Activated CD4-positive, alpha-beta memory T cell treated with anti-CD3 and anti-CD28 coated beads for 36 hours (primary cell): ENCODE measurements at regions not wholly inside any gene's neighbourhood (a gene's known extent, or its start where the extent isn't known, plus 50 kb on each side); places are given as distances from the start of the nearest gene placed in this dataset.

Experiments used
- CTCF ChIA-PET: fragments of 350-600 bp; sonication (Branson Sonifier 250); formaldehyde crosslinking; loops from one replicate; lab custom pipeline; 2021; ENCODE audit warnings: antibody characterized with exemption, inconsistent platforms; lab: Charles Lee
- POLR2A ChIA-PET: fragments of 350-600 bp; sonication (Branson Sonifier 250); formaldehyde crosslinking; loops from one replicate; lab custom pipeline; 2021; ENCODE audit warnings: antibody characterized with exemption; lab: Charles Lee
- DNase-seq: peaks from one replicate; pipeline ENCODE4 v3.0.0-alpha.2; 2020
- H3K27ac Mint-ChIP-seq: one replicate; pipeline ENCODE4 v1.8.0; 2021; ENCODE audit warnings: mixed read lengths
- H3K27me3 Mint-ChIP-seq: one replicate; pipeline ENCODE4 v1.8.0; 2021; ENCODE audit warnings: mixed read lengths
- H3K36me3 Mint-ChIP-seq: one replicate; pipeline ENCODE4 v1.8.0; 2021; ENCODE audit warnings: mixed read lengths
- H3K4me1 Mint-ChIP-seq: one replicate; pipeline ENCODE4 v1.8.0; 2021; ENCODE audit warnings: low read depth, mixed read lengths
- H3K4me3 Mint-ChIP-seq: one replicate; pipeline ENCODE4 v1.8.0; 2021; ENCODE audit warnings: mild to moderate bottlenecking, mixed read lengths
- H3K9me3 Mint-ChIP-seq: one replicate; pipeline ENCODE4 v1.8.0; 2021; ENCODE audit warnings: mixed read lengths
- intact Hi-C: fragments of 100-400 bp; cut with micrococcal nuclease; formaldehyde crosslinking; loops from one replicate; pipeline ENCODE4 v1.15.1; 2023

DNA sequence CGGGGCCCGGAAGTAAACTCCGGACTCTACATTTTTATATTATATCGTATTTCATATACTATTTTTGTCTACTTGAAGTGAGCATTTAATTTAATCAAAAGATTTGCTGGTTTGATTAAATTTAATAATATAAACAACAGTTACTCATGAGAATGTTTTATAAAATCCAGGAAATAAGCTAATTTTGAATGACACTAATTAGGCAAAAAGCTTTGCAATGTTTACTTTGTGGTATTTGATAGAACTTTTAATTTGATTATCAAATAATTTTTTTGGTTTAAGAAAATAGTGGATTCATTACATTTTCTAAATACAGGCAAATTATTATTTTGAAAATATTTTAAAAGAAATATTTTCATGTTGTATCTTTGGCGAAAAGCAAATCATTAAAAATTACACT is 900.4 kb upstream of the CDH2 start:
- Mint-ChIP-seq H3K27me3 (no peaks in the 10 kb centered on the region), H3K9me3 (peaks cover 16% of the 10 kb centered on the region), H3K36me3 (no peaks in the 10 kb centered on the region), H3K4me3 (no peak overlapping the region), H3K27ac (no peak overlapping the region), H3K4me1 (no peaks in the 10 kb centered on the region)
- intact Hi-C loops: no loop called here
- no peak for DNase-seq
- CTCF ChIA-PET: no interaction called here
- POLR2A ChIA-PET: no interaction called here

DNA sequence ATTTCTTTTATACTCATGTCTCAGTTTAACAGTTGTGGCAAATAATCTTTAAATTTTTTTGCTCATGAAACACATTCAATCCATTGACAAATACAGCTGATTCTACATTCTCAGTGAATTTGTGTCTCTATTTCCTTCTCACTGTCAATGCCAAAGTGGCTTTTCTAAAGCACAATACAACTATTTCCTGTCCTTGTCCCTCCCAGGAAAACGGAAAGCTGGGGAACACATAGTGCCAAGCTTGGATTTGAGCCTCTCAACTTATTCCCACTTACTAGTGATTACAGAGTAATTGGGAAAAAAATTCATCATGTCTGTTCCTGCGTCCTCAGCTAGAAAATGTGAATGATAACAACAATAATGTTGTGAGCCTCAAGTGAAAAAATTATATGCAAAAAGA is 899.7 kb upstream of the CDH2 start:
- intact Hi-C loops: no loop called here
- no peaks in the 10 kb centered on the region for H3K36me3 Mint-ChIP-seq
- POLR2A ChIA-PET: no interaction called here
- peaks cover 15% of the 10 kb centered on the region for H3K9me3 Mint-ChIP-seq
- no peaks in the 10 kb centered on the region for H3K27me3 Mint-ChIP-seq
- no peaks in the 10 kb centered on the region for H3K4me1 Mint-ChIP-seq
- DNase-seq: no peak
- no peak overlapping the region for H3K27ac Mint-ChIP-seq
- H3K4me3 Mint-ChIP-seq: no peak overlapping the region
- CTCF ChIA-PET: no interaction called here

DNA sequence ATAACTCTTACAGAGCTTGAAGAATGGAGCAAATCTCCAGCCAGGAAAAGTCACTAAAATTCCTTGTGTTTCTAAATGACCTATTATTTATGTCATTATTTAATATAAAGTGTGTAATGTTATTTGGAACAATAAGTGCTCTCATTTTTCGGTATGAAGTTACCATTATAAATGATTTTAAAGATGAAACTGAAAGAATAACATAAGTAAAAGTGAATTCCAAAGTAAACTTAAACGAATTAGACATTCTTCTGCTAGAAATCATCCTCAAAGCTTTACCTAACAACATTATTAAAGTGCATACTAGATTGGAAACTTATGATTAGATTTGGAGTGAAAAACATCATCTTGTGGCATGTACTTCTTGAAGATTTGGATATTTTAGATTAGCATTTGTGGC is 897.2 kb upstream of the CDH2 start:
- CTCF ChIA-PET: no interaction called here
- no peak overlapping the region for H3K27ac Mint-ChIP-seq
- H3K9me3 Mint-ChIP-seq: peaks cover 9% of the 10 kb centered on the region
- no peaks in the 10 kb centered on the region for H3K4me1 Mint-ChIP-seq
- intact Hi-C loops: no loop called here
- H3K27me3 Mint-ChIP-seq: no peaks in the 10 kb centered on the region
- no peak for DNase-seq
- H3K4me3 Mint-ChIP-seq: no peak overlapping the region
- H3K36me3 Mint-ChIP-seq: no peaks in the 10 kb centered on the region
- POLR2A ChIA-PET: no interaction called here

DNA sequence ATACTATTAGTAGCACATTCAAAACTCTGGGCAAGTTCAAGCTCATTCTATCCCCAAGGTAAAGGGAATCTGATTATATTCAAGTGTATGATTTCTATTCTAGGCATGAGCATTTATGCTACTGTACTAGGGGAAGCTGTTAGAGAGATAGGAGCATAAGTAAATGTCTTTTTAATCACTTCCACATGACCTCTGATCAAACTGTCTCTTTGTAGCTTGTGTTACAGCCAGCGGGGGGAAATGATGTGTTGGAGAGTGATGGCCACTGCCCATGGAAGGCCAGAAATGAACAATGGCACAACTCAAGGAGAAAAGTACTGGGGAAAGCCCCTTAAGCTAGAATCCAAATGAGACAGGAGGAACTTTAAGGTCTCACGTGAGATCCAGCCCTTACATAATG is 894.9 kb upstream of the CDH2 start:
- intact Hi-C loops: no loop called here
- no peak overlapping the region for H3K27ac Mint-ChIP-seq
- H3K4me1 Mint-ChIP-seq: no peaks in the 10 kb centered on the region
- H3K4me3 Mint-ChIP-seq: no peak overlapping the region
- no peaks in the 10 kb centered on the region for H3K36me3 Mint-ChIP-seq
- ChIA-PET CTCF (no interaction called here), POLR2A (no interaction called here)
- DNase-seq: no peak
- no peaks in the 10 kb centered on the region for H3K27me3 Mint-ChIP-seq
- H3K9me3 Mint-ChIP-seq: peaks cover 8% of the 10 kb centered on the region

DNA sequence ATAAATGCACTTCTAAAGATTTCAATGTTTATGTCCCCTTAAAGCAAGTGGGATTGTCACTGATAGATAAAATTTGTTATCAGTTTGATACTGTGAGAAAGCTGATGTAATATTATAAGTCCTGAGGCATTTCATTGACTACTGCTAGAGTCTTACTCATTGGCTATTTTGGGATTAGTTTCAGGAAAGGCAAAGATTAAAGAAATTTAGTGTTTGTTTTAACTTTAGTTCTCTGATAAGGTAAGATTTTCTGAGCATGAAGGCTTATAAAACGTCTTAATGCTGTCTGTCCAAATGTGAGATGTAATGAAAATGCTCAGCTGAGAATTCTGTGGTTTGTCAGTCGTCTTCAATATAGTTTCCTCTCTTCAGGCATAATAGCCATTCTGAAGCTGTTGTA is 886.4 kb upstream of the CDH2 start:
- intact Hi-C loops: no loop called here

DNA sequence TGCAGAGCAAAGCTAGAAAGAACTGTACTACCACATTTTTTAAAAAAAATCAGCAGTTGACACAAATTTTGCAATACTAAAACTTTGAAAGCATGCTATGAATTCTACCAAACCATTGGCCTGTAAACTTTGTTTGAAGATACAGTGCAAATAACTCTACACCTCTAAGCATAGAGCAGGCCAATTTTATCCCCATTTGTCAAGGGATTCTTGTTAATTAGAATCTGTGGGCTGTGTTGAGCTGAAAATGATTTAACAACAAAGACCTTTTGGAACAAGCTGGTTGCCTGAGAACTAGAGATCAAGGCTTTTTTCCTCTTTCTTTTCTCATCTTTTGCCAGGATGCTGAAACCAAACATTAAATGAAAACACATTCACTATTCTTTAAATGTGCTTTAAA is 886.0 kb upstream of the CDH2 start:
- CTCF ChIA-PET: no interaction called here
- H3K27ac Mint-ChIP-seq: no peak overlapping the region
- intact Hi-C loops: no loop called here
- DNase-seq: no peak
- no peaks in the 10 kb centered on the region for H3K36me3 Mint-ChIP-seq
- peaks cover 27% of the 10 kb centered on the region for H3K9me3 Mint-ChIP-seq
- no peaks in the 10 kb centered on the region for H3K27me3 Mint-ChIP-seq
- no peak overlapping the region for H3K4me3 Mint-ChIP-seq
- POLR2A ChIA-PET: no interaction called here
- no peaks in the 10 kb centered on the region for H3K4me1 Mint-ChIP-seq

More for the DNA sequence above, 886.4 kb upstream of the CDH2 start:
- Mint-ChIP-seq H3K4me1 (no peaks in the 10 kb centered on the region), H3K27ac (no peak overlapping the region), H3K27me3 (no peaks in the 10 kb centered on the region), H3K36me3 (no peaks in the 10 kb centered on the region), H3K4me3 (no peak overlapping the region), H3K9me3 (peaks cover 27% of the 10 kb centered on the region)
- CTCF ChIA-PET: no interaction called here
- no peak for DNase-seq
- POLR2A ChIA-PET: no interaction called here

DNA sequence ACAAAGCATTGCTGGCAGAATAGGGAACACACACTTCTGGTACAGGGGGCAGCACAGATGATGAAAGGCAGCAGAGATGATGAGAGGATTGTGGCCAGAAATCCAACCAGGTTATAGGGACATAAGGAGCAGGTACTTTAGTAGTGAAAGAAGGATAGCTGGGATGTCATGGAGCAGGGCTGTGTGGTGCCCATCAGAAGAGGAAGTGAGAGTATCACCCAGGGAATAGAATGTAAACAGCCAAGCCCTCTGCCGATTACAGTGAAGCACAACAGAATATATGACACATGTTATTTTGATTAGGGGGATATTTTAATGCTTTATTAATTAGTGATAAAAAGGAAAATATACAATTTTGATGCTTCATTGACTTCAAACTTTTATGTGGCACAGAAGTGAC is 883.4 kb upstream of the CDH2 start:
- no peak for DNase-seq
- Mint-ChIP-seq H3K4me3 (no peak overlapping the region), H3K4me1 (no peaks in the 10 kb centered on the region), H3K27me3 (no peaks in the 10 kb centered on the region), H3K36me3 (no peaks in the 10 kb centered on the region), H3K27ac (no peak overlapping the region), H3K9me3 (peaks cover 23% of the 10 kb centered on the region)
- intact Hi-C loops: no loop called here
- POLR2A ChIA-PET: no interaction called here
- CTCF ChIA-PET: no interaction called here

DNA sequence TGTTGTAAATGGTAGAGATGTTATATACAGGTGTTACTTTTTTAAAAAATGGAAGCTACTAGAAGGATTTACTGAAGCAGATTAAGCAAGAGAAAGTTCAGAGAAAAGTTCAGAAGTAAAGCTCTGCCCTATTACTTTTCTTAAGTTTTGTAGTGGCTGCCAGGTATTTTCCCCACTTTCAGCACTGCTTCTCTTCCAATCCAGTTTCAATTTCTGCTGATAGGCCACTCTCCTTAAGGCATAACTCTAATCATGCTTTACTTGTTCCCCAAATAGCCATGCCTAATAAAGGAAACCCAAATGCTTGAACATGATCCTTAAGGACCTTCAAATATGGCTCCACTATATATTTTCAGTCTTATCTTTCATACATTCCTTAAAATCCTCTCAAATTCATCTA is 880.8 kb upstream of the CDH2 start:
- DNase-seq: no peak
- CTCF ChIA-PET: no interaction called here
- Mint-ChIP-seq H3K4me3 (no peak overlapping the region), H3K27me3 (no peaks in the 10 kb centered on the region), H3K27ac (no peak overlapping the region), H3K4me1 (no peaks in the 10 kb centered on the region), H3K9me3 (peaks cover 29% of the 10 kb centered on the region), H3K36me3 (no peaks in the 10 kb centered on the region)
- intact Hi-C loops: no loop called here
- POLR2A ChIA-PET: no interaction called here

DNA sequence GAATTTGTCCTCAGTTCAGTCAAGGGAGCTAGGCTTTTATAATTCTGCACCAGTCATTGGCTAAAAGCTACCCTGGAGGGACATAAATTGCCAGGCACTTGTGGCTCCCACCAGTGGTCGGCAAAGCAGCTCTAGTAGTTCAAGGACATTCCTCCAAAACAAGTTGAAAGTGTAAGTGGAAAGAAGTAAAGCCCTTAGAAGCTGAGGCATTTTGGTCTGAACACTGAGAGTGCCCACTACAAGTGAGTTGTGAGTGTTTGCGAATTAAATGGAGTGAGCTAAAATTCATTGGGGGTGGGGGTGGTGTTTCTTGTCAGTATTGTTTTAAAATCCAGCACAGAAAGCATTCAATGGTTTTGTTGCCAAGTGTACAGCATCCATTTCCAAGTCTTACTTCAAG is 879.9 kb upstream of the CDH2 start:
- no peaks in the 10 kb centered on the region for H3K4me1 Mint-ChIP-seq
- no peaks in the 10 kb centered on the region for H3K36me3 Mint-ChIP-seq
- CTCF ChIA-PET: no interaction called here
- peaks cover 27% of the 10 kb centered on the region for H3K9me3 Mint-ChIP-seq
- POLR2A ChIA-PET: no interaction called here
- DNase-seq: no peak
- H3K27me3 Mint-ChIP-seq: no peaks in the 10 kb centered on the region
- no peak overlapping the region for H3K4me3 Mint-ChIP-seq
- H3K27ac Mint-ChIP-seq: no peak overlapping the region
- intact Hi-C loops: no loop called here

DNA sequence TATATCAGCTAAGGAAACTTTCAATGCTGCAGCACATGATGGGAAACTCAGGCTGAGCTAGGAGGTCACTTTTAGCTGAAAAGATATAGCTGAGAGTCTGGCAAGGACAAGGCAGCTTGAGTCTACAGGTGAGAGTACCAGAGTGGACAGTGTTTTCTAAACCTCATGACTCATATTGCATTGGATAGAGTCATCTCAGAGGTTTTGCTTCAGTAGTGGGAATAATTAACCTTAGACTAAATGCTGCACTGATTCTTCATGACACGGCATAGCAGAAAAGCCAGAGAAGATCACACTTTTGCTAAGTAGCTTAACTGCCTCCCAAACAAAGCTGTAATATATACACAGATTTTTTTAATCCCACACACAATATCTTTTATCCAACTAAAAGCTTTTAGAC is 865.0 kb upstream of the CDH2 start:
- POLR2A ChIA-PET: no interaction called here
- no peak overlapping the region for H3K27ac Mint-ChIP-seq
- no peaks in the 10 kb centered on the region for H3K36me3 Mint-ChIP-seq
- H3K27me3 Mint-ChIP-seq: no peaks in the 10 kb centered on the region
- intact Hi-C loops: no loop called here
- DNase-seq: no peak
- CTCF ChIA-PET: no interaction called here
- no peak overlapping the region for H3K4me3 Mint-ChIP-seq
- H3K4me1 Mint-ChIP-seq: no peaks in the 10 kb centered on the region
- H3K9me3 Mint-ChIP-seq: peaks cover 22% of the 10 kb centered on the region

DNA sequence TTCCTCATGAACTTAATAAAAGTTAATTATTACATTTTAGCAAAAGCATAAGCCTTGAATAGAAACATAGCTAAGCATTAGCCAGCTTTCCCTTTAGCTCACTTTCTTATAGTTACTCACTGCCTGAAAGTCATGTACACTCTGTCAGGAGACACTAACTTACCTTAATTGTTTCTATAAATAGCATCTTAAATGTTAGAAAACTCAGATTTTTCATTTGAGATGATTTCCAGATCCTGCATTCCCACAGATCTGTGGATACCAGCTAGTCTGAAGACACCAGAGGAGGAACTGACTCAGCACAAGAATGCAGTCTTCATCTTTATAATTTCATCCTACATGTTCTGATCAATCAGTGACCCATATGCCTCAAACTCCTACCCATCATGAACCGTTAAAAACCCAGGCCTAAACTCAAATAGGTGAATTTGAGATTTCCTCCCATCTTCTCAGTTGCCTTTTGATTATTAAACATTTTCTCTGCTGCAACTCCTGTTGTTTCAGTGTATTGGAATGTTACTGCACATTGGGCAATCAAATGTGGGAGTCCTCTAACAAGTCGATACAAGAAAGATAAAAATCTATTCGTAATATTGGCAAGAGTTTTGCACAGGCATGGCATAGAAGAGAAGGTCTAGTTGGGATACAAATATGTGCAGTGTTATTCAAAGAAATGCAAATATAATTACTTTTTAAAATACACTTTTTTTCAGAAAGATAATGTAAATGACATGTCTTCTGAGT is 857.4 kb upstream of the CDH2 start:
- no peak for DNase-seq
- H3K4me1 Mint-ChIP-seq: no peaks in the 10 kb centered on the region
- H3K9me3 Mint-ChIP-seq: peaks cover 7% of the 10 kb centered on the region
- POLR2A ChIA-PET: no interaction called here
- CTCF ChIA-PET: no interaction called here
- intact Hi-C loops: no loop called here
- H3K27ac Mint-ChIP-seq: no peak overlapping the region
- H3K27me3 Mint-ChIP-seq: no peaks in the 10 kb centered on the region
- H3K4me3 Mint-ChIP-seq: no peak overlapping the region
- no peaks in the 10 kb centered on the region for H3K36me3 Mint-ChIP-seq

DNA sequence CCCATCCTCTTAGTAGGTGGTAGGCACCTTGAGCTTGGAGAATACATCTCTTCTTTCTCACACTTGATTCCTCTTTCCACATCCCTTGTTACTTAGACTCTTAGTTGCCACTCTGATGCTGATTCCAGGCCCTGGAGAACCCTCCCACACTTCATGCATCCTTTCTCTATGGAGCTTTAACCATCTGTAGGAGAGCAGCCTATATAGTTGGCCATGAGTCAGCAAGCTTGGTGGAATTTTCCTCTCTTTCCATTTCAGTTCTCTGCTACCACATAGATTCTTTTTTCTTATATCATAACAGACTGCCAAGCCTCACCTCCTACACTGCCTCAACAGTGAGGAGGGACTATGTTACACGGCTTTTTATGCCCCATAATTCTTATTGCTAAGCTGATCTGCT is 851.6 kb upstream of the CDH2 start:
- ChIA-PET POLR2A (no interaction called here), CTCF (no interaction called here)
- Mint-ChIP-seq H3K27ac (no peak overlapping the region), H3K36me3 (no peaks in the 10 kb centered on the region), H3K4me1 (no peaks in the 10 kb centered on the region), H3K27me3 (no peaks in the 10 kb centered on the region), H3K4me3 (no peak overlapping the region), H3K9me3 (peaks cover 10% of the 10 kb centered on the region)
- intact Hi-C loops: no loop called here
- no peak for DNase-seq

DNA sequence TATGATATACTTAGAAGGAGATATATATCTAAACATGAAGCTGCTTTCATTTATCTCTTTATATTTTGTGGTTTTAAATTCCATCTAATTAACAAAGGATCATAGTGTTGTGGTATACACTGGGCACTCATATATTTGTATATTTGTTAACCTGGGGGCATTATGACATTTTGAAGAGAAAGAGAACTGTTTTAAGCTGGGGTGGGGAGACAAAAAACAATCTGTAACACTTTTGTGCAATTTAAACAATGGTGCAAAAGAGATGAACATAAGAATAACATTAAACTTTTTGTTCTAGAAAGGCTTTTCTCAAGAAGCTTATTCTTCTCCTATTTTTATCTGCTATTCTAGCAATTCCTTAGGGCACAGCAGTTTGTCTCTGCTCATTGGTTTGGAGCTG is 842.0 kb upstream of the CDH2 start:
- no peak for DNase-seq
- POLR2A ChIA-PET: no interaction called here

More for the DNA sequence above, 842.0 kb upstream of the CDH2 start:
- Mint-ChIP-seq H3K4me1 (no peaks in the 10 kb centered on the region), H3K36me3 (no peaks in the 10 kb centered on the region), H3K27ac (no peak overlapping the region), H3K27me3 (no peaks in the 10 kb centered on the region), H3K9me3 (peaks cover 9% of the 10 kb centered on the region), H3K4me3 (no peak overlapping the region)
- CTCF ChIA-PET: no interaction called here
- intact Hi-C loops: no loop called here
